Posterior cingulate gyrus (tissue), 11 donors: ENCODE measurements at regions not wholly inside any gene's neighbourhood (a gene's known extent, or its start where the extent isn't known, plus 50 kb on each side); places are given as distances from the start of the nearest gene placed in this dataset.
A peak's percentile ranks its signal among the peaks of the same experiment; 100 is the strongest.

ENCODE experiments used
- DNase-seq, 10 donors: peaks; one replicate each; pipeline versions ENCODE4 v3.0.0 to v3.0.0-alpha.2; 2020 to 2021; ENCODE audit warnings: mixed read lengths in 3 of 10
- intact Hi-C: fragments of 100-400 bp; cut with DNase I; formaldehyde crosslinking; loops from one replicate; pipeline ENCODE4 v1.15.1; 2023

- peak in 1 of 10 donors; percentile 45 for DNase-seq
- intact Hi-C loops = loop anchor here (10.0 kb wide), 1 partner anchor 550 kb away; no protein-coding TSS in a partner anchor
Measured at GRCh38 chr14:95444132-95445129, 72.0 kb downstream of the SYNE3 start.

GRCh38 chr14:95442633-95443021 lies 73.8 kb downstream of the SYNE3 start:
- peak; percentile 77 to 98 (median 89) for DNase-seq
- intact Hi-C loops = loop anchor here (1.0 to 10.0 kb wide), 2 partner anchors 85 to 552 kb away; no protein-coding TSS in a partner anchor

- intact Hi-C loops = loop anchor here (1.0 to 10.0 kb wide), 2 partner anchors 85 to 553 kb away; no protein-coding TSS in a partner anchor
- peak in 1 of 10 donors; percentile 72 for DNase-seq
Measured at GRCh38 chr14:95442016-95442632, 74.3 kb downstream of the SYNE3 start.

GRCh38 chr14:95440951-95441350 lies 75.5 kb downstream of the SYNE3 start:
- peak in 1 of 10 donors; percentile 55 for DNase-seq
- intact Hi-C loops = loop anchor here (10.0 kb wide), 1 partner anchor 554 kb away; no protein-coding TSS in a partner anchor

- peak in 1 of 10 donors; percentile 18 for DNase-seq
- intact Hi-C loops = loop anchor here (10.0 kb wide), 1 partner anchor 554 kb away; no protein-coding TSS in a partner anchor
Measured at GRCh38 chr14:95440496-95440895, 76.0 kb downstream of the SYNE3 start.

- intact Hi-C loops = loop anchor here (10.0 kb wide), 3 partner anchors 325 to 555 kb away; no protein-coding TSS in a partner anchor
- DNase-seq = peak in 1 of 10 donors; percentile 65
Measured at GRCh38 chr14:95439881-95440280, 76.6 kb downstream of the SYNE3 start.

GRCh38 chr14:95437715-95438114 lies 78.7 kb downstream of the SYNE3 start:
- intact Hi-C loops = loop anchor here (10.0 kb wide), 2 partner anchors 323 to 533 kb away; no protein-coding TSS in a partner anchor
- peak in 1 of 10 donors; percentile 24 for DNase-seq

- intact Hi-C loops = loop anchor here (10.0 kb wide), 2 partner anchors 322 to 532 kb away; no protein-coding TSS in a partner anchor
- peak in 1 of 10 donors; percentile 12 for DNase-seq
Measured at GRCh38 chr14:95436354-95436753, 80.1 kb downstream of the SYNE3 start.

GRCh38 chr14:95434121-95434520 lies 82.3 kb downstream of the SYNE3 start:
- intact Hi-C loops = loop anchor here (5.0 to 10.0 kb wide), 3 partner anchors 319 to 747 kb away; no protein-coding TSS in a partner anchor
- peak in 1 of 10 donors; percentile 36 for DNase-seq

- DNase-seq = peak in 1 of 10 donors; percentile 67
- intact Hi-C loops = loop anchor here (5.0 to 10.0 kb wide), 3 partner anchors 318 to 746 kb away; no protein-coding TSS in a partner anchor
Measured at GRCh38 chr14:95433094-95433478, 83.4 kb downstream of the SYNE3 start.

- intact Hi-C loops = loop anchor here (5.0 to 10.0 kb wide), 3 partner anchors 318 to 745 kb away; no protein-coding TSS in a partner anchor
- DNase-seq = peak; percentile 35 to 93 (median 62)
Measured at GRCh38 chr14:95432144-95433093, 84.0 kb downstream of the SYNE3 start.

GRCh38 chr14:95431199-95432143 lies 85.0 kb downstream of the SYNE3 start:
- intact Hi-C loops = loop anchor here (5.0 to 10.0 kb wide), 3 partner anchors 317 to 744 kb away; no protein-coding TSS in a partner anchor
- DNase-seq = peak in 2 of 10 donors; percentile 63 to 67

- intact Hi-C loops = no loop called here
- no peak for DNase-seq
Measured at GRCh38 chr14:95428557-95428956, 87.9 kb downstream of the SYNE3 start.

- peak in 1 of 10 donors; percentile 57 for DNase-seq
- intact Hi-C loops = no loop called here
Measured at GRCh38 chr14:95426116-95426475, 90.4 kb downstream of the SYNE3 start.

GRCh38 chr14:95425369-95426115 lies 90.9 kb downstream of the SYNE3 start:
- peak in 1 of 10 donors; percentile 8 for DNase-seq
- intact Hi-C loops = no loop called here

- intact Hi-C loops = no loop called here
- no peak for DNase-seq
Measured at GRCh38 chr14:95424529-95424928, 91.9 kb downstream of the SYNE3 start.

GRCh38 chr14:95421741-95422140 lies 94.7 kb downstream of the SYNE3 start:
- no peak for DNase-seq
- intact Hi-C loops = no loop called here
